ENCODE measurements at regions not wholly inside any gene's neighbourhood (a gene's known extent, or its start where the extent isn't known, plus 50 kb on each side); places are given as distances from the start of the nearest gene placed in this dataset.

GRCh38 chr13:75021151-75021550 lies 460.8 kb downstream of the TBC1D4 start:
- DNase-seq (ENCODE audit: low spot score in 2 of 2), result no peak
- Histone ChIP-seq H3K36me3 (no peaks in the 10 kb centered on the region), H3K4me1 (no peaks in the 10 kb centered on the region), H3K27me3 (no peaks in the 10 kb centered on the region), H3K4me3 (no peak overlapping the region), H3K9me3 (no peaks in the 10 kb centered on the region), H3K27ac (no peak overlapping the region)
- intact Hi-C loops (cut with DNase I; ENCODE audit: low total_unique reads), result no loop called here
- TF ChIP-seq CTCF (IDR thresholded peaks at IDR 0.05) (no peak), POLR2A (IDR thresholded peaks at IDR 0.05) (no peak), POLR2AphosphoS5 (IDR thresholded peaks at IDR 0.05) (no peak)

GRCh38 chr13:75016225-75016624 lies 465.7 kb downstream of the TBC1D4 start:
- no peaks in the 10 kb centered on the region for H3K4me1 ChIP-seq
- no peaks in the 10 kb centered on the region for H3K36me3 ChIP-seq
- no peaks in the 10 kb centered on the region for H3K27me3 ChIP-seq
- TF ChIP-seq POLR2A (IDR thresholded peaks at IDR 0.05), result no peak
- TF ChIP-seq POLR2AphosphoS5 (IDR thresholded peaks at IDR 0.05), result no peak
- no peak for TF ChIP-seq CTCF (IDR thresholded peaks at IDR 0.05)
- H3K9me3 ChIP-seq, result no peaks in the 10 kb centered on the region
- no peak for DNase-seq (ENCODE audit: low spot score in 2 of 2)
- H3K27ac ChIP-seq, result no peak overlapping the region
- intact Hi-C loops (cut with DNase I; ENCODE audit: low total_unique reads), result no loop called here
- no peak overlapping the region for H3K4me3 ChIP-seq

- intact Hi-C loops (cut with DNase I; ENCODE audit: low total_unique reads), result no loop called here
These were observed 468.2 kb downstream of the TBC1D4 start for GRCh38 chr13:75013818-75014217.

GRCh38 chr13:75010941-75011340 lies 471.0 kb downstream of the TBC1D4 start:
- Histone ChIP-seq H3K36me3 (no peaks in the 10 kb centered on the region), H3K27ac (no peak overlapping the region), H3K27me3 (no peaks in the 10 kb centered on the region), H3K9me3 (no peaks in the 10 kb centered on the region), H3K4me3 (no peak overlapping the region), H3K4me1 (no peaks in the 10 kb centered on the region)
- intact Hi-C loops (cut with DNase I; ENCODE audit: low total_unique reads), result no loop called here
- DNase-seq (ENCODE audit: low spot score in 2 of 2), result no peak
- TF ChIP-seq CTCF (IDR thresholded peaks at IDR 0.05), result no peak
- TF ChIP-seq POLR2A (IDR thresholded peaks at IDR 0.05), result no peak
- no peak for TF ChIP-seq POLR2AphosphoS5 (IDR thresholded peaks at IDR 0.05)

More at GRCh38 chr13:75013818-75014217, 468.2 kb downstream of the TBC1D4 start:
- Histone ChIP-seq H3K27ac (no peak overlapping the region), H3K4me3 (no peak overlapping the region), H3K27me3 (no peaks in the 10 kb centered on the region), H3K36me3 (no peaks in the 10 kb centered on the region), H3K4me1 (no peaks in the 10 kb centered on the region), H3K9me3 (no peaks in the 10 kb centered on the region)
- TF ChIP-seq POLR2A (IDR thresholded peaks at IDR 0.05) (no peak), POLR2AphosphoS5 (IDR thresholded peaks at IDR 0.05) (no peak), CTCF (IDR thresholded peaks at IDR 0.05) (no peak)
- no peak for DNase-seq (ENCODE audit: low spot score in 2 of 2)

- no peak for DNase-seq (ENCODE audit: low spot score in 2 of 2)
- Histone ChIP-seq H3K9me3 (no peaks in the 10 kb centered on the region), H3K27me3 (no peaks in the 10 kb centered on the region), H3K36me3 (no peaks in the 10 kb centered on the region), H3K4me1 (no peaks in the 10 kb centered on the region), H3K4me3 (no peak overlapping the region), H3K27ac (no peak overlapping the region)
- intact Hi-C loops (cut with DNase I; ENCODE audit: low total_unique reads), result no loop called here
- TF ChIP-seq CTCF (IDR thresholded peaks at IDR 0.05) (no peak), POLR2AphosphoS5 (IDR thresholded peaks at IDR 0.05) (no peak), POLR2A (IDR thresholded peaks at IDR 0.05) (no peak)
These were observed 473.0 kb downstream of the TBC1D4 start for GRCh38 chr13:75008926-75009325.

Measured in breast epithelium (tissue), 4 donors.